HG03097 (cell line): ENCODE measurements at regions not wholly inside any gene's neighbourhood (a gene's known extent, or its start where the extent isn't known, plus 50 kb on each side); places are given as distances from the start of the nearest gene placed in this dataset.
"Not testable (repeated sequence)": the region's sequence is repeated elsewhere in the genome, so short reads cannot be mapped to it uniquely, and the experiment has no call there.

ENCODE experiments used
- ATAC-seq: cut with Tn5 transposase; IDR thresholded peaks from one replicate; pipeline ENCODE4 v1.9.1; 2021; ENCODE audit not compliant: unreplicated experiment, low FRiP score

DNA sequence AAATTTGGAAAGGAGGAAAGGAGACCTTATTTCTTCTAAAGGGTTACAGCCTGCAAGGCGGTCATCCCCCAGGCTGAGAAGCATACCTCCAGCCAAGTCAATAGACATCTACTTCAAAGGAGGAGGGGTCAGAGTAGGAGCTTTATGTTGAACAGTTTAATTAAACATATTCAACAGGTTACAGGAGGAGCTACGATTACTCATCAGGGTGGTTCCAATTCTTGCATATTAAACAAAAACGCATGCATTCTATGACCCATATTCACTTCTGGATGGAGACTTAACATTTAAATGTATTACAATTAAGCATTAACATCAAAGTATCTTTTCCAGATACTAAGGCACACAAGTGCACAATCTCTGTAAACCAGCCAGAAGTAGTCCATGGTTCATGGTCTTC lies 1955.0 kb downstream of the PCDH9 start:
- no peak for ATAC-seq

DNA sequence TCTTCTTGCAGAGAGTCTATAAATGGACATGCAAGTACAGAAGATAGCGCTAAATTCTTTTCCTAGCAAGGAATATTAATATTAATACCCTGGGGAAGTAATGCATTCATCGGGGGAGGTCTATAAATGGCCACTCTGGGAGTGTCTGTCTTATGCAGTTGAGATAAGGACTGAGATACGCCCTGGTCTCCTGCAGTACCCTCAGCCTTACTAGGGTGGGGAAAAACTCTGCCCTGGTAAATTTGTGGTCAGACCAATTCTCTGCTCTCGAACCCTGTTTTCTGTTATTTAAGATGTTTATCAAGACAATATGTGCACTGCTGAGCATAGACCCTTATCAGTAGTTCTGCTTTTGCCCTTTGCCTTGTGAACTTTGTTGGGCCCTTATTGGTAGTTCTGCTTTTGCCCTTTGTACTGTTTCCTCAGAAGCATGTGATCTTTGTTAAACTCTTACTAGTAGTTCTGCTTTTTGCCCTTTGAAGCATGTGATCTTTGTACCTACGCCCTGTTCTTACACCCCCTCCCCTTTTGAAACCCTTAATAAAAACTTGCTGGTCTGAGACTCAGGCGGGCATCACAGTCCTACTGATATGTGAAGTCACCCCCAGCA lies 1956.2 kb downstream of the PCDH9 start:
- not testable (repeated sequence) for ATAC-seq

DNA sequence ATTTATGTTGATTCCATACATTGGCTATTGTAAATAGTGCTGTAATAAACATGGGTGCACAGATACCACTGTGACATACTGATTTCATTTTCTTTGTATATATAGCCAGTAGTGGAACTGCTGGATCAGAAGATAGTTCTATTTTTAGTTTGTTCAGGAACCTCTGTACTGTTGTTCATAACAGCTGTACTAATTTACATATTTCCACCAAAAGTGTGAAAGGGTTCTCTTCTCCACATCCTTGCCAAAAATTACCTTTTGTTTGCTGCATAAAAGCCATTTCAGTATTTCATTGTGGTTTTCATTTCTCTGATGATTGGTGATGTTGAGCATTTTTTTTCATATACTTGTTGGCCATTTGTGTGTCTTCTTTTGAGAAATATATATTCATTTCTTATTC lies 1962.1 kb downstream of the PCDH9 start:
- no peak for ATAC-seq

DNA sequence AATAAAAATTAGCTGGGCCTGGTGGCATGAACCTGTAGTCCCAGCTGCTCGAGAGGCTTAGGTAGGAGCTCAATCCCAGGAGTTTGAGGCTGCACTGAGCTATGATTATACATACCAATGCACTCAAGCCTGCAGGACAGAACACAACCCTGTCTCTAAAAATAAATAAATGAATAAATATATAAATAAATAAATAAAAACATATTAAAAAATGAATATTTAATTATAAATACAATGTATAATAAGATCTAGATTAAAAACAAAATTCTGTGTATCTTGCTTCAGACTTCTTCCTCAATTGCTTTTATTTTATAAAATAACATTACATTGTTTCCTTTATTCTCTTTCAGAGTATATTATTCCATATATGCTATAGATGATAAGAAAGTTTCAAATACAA lies 1964.1 kb downstream of the PCDH9 start:
- no peak for ATAC-seq

DNA sequence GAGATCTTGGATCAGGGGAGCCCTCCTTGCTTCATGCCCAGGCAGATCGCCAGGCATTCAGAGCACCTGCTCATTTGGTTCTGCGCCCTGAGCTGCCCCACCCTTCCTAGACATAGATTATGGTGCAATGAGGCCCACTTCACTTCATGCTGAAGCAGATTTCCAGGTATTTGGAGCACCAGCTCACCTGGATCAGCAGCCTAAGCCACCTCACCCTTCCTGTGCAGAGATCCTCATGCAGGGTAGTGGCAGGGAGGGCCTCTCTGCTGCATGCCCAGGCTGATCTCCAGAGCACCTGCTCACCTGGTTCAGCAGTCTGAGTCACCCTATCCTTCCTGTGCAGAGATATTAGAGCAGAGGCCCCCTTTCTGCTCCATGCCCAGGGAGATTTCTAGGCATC lies 1966.1 kb downstream of the PCDH9 start:
- ATAC-seq: no peak

DNA sequence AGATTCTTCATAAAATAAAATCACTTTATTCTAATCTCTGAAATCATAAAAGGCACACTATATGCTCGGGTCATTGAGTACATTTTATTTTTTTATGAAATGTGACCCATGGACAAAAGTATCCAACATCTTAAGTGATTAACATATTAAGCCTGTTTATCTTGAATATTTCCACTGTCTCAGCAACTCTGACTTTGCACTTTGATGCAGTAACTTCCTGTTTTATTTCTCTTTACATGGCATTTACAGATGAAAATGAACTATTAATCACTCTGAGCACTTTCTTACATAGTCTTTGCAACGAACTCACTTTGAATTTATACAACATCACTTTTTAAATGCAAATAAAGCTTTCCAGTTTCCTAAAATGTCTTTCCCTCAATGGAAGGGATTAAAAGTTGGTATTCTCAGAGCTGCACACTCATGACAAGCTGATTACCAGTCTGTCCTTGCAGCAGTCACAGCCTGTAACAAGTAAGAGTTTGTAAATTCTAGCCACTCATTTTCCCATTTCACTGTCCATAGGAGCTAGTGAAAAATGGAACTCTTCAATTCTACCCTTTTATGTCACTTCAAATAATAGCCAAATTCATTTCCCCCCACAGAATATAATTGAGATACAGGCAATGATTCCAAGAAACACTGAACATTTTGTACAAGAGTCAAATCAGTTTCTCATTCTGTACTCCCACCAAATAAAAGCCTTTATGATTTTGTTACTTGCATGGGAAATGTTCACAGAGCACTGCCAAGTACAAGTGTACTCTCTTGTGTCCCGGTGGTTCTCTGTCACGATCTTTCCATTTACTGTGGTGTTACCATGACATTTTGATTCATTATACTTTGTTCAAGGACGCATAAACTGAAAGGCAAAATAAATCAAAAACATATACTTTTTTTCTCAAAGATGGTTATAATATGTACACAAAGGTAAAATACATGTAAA lies 1968.9 kb downstream of the PCDH9 start:
- ATAC-seq: no peak

DNA sequence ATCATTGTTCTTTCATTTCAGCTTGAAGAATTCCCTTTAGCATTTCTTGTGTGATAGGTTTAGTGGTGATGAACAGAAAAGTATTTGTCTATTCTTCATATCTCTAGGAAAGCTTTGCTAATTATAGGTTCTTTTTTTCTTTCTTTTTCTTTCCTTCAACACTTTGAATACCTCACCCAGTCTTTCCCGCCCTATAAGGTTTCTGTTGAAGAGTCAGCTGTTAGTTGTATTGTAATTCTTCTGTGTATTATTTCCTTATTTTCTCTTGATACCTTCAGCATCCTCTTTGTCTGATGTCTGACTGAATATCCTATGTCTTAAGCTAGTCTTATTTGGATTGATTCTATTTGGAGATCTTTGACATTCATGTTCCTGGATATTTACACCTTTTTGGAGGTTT lies 1989.4 kb downstream of the PCDH9 start:
- ATAC-seq: no peak

DNA sequence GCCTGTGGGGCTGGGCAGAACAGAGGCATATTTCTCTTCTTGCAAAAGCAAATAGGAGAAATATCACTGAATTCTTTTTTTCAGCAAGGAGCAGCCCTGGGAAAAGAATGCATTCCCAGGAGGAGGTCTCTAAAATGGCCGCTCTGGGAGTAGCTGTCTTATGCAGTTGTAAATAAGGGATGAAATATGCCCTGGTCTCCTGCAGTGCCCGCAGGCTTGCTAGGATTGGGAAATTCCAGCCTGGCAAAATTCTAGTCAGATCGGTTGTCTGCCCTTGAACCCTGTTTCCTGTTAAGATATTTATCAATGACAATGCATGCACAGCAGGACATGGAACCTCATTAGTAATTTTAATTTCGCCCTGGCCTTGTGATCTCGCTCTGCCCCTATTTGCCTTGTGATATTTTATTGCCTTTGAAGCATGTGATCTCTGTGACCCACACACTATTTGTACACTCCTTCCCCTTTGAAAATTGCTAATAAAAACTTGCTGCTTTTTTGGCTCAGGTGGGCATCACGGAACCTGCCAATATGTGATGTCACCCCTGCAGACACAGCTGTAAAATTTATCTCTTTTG lies 1993.2 kb downstream of the PCDH9 start:
- ATAC-seq: no peak

DNA sequence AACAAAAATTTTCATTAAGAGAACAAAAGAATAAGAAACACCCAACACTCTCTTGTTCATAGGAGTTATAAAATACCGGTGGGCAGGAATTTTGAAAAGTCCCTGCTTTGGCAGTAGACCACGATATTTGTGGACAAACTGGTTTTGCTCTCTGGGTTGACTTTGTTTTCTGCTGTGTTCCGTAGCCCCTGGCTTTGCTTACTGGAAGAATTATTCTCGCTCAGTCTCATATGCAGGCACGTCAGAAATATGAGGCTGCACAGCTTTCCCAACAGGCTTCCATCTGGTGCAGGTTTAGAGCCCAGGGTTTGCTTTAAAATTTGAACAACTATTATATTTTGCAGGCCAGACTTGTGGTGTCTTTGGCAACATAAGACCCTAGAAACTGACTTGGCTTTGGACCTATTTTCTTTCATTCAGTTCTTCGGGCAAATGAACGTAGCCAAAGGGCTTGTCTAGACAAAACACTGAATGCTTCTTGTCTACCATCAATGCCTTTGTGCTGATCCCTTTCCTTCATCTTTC lies 2012.6 kb downstream of the PCDH9 start:
- no peak for ATAC-seq

DNA sequence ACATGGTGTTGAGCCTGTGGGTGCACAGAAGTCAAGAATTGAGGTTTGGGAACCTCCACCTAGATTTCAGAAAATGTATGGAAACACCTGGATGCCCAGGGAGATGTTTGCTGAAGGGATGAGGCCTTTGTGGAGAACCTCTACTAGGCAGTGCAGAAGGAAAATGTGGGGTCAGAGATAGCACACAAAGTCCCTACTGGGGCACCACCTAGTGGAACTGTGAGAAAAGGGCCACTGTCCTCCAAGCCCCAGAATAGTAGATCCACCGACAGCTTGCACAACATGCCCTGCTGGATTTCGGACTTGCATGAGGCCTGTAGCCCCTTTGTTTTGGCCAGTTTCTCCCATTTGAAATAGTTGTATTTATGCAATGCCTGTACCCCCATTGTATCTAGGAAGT lies 2027.3 kb downstream of the PCDH9 start:
- not testable (repeated sequence) for ATAC-seq

DNA sequence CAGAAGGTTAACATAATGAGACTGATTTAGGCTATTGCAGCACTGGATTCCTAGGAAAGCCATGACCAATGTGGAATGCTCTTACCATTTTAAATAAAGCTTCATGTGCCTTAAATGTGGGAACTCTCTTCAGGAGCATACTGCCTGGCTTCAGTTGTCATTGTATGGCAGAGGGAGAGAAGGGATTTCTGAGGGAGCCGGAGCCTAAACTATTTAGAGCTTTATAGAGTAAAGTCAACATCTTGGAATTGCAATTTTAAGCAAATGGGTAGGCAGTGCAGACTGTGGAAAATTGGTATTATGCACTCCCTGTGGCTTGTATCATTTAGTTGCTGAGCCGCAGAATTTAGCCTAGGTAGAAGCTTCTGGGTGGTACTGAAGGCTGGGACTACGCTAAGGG lies 2041.4 kb downstream of the PCDH9 start:
- ATAC-seq: no peak

DNA sequence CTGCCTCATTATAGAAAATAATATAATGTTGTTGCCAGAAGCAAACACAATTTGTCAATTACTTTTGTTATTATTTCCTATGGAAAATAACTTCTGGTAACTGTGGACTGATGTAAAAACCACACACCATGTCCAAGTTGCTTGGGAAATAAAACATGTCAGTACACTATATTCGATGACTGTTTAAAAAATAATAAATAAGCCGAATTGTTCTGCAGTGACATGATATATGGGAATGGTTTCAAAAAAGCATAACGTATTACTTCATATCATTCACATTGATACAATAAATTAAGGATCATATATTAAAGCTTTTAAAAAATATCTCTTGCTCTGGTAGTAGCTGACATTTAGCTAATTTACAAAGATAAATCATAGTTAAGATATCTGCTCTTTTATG lies 2062.1 kb downstream of the PCDH9 start:
- ATAC-seq: no peak

DNA sequence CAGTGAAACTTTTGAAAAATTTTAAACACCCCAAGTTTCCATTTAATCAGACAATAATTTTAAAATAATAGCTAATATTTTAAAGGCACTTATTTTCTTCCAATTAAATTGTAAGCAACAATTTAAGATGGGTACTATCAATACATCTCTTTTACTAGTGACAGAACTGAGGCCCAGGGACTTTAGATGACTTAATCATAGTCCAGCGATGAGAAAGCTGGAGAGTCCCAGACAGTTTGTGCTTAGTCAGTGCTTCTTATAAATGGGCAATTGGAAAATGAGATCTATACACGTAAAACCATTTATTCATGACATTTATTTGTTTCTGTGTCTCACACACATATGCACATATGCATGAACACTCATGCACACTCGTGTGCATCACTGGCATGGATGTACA lies 2063.5 kb downstream of the PCDH9 start:
- ATAC-seq: no peak

DNA sequence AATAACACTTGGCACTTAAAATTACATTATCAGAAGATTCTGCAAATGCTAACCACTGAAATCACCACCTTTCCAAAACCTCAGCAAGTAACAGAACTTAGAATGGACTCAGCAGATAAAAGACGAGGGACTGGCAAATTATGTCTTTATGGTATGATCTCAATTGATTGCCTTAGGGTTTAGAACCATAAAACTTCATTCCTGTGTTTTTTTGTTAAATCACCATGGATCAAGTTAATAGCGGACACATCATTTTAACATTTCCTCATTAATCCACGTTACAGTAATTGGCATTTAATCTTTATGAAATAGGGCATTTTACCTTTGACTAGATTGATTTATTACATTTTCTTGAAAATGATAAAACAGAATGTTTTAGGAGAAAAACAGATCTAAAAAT lies 2070.3 kb downstream of the PCDH9 start:
- no peak for ATAC-seq

DNA sequence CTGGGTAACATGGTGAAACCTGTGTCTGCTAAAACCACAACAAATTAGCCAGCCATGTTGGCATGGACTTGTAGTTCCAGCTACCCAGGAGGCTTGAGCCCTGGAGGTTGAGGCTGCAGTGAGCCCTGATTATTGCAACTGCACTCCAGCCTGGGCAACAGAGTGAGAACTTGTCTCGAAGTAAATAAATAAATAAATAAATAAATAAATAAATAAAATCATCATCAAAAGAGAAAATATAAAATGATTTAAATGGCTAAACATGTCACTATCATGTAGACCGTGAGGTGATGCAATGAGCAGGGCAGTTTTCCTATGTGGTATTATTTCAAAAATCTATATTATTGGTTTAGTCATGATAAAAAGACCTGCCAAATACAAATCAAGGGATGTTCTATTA lies 2074.3 kb downstream of the PCDH9 start:
- ATAC-seq: no peak

DNA sequence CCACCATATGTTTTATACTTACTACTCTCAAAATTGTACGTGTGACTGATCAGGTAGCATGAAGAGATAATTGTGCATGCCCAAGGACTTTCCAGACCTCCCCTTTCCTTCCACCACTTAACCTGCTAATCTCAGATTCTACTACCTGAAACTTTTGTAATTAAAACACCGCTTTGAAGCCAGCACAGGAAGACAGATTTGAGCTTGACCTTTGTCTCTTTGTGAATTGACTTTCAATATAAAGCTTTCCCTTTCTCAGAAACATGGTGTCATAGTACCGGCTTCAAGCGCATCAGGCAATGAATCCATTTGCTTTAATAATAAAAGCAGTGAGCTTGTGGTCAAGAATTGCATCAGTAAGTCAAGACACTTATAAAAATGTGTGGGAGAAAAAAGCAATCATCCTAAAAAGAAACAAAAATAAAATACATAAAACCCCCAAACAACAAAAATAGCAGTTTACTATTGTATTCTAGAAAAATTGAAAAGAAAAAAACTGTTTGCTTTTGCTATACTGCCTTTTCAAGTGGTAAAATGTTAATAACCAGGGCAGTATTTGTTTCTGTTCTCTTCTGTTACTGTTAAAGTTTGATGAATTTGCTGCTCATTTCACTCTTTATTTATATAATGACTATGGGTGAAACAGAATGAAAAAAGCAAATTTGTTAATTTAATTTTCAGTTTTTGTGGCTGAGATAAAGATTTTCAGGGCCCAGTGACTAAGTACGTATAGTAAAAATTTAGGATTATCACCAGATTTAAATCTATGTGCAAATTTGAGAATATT lies 2075.3 kb downstream of the PCDH9 start:
- no peak for ATAC-seq

DNA sequence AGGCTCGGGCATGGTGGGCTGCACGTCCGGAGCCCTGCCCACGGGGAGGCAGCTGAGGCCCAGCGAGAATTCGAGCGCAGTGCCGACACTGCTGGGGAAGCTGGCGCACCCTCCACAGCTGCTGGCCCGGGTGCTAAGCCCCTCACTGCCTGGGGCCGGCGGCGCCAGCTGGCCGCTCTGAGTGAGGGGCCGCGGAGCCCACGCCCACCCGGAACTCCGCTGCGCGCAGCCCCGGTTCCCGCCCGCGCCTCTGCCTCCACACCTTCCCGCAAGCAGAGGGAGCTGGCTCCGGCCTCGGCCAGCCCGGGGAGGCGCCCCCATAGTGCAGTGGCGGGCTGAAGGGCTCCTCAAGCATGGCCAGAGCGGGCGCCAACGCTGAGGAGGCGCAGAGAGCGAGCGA lies 2080.4 kb downstream of the PCDH9 start:
- no peak for ATAC-seq

DNA sequence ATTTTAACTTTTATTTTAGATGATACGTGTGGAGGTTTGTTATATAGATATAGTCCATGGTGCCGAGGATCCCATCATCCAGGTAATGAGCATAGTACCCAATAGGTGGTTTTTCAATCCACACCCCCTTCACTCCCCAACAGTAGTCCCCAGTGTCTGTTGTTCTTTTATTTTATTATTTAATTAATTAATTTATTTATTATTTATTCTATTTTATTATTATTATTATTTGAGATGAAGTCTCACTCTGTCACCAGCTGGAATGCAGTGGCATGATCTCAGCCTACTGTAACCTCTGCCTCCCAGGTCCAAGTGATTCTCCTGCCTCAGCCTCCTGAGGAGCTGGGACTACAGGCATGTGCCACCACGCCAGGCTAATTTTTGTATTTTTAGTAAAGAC lies 2086.2 kb downstream of the PCDH9 start:
- no peak for ATAC-seq

DNA sequence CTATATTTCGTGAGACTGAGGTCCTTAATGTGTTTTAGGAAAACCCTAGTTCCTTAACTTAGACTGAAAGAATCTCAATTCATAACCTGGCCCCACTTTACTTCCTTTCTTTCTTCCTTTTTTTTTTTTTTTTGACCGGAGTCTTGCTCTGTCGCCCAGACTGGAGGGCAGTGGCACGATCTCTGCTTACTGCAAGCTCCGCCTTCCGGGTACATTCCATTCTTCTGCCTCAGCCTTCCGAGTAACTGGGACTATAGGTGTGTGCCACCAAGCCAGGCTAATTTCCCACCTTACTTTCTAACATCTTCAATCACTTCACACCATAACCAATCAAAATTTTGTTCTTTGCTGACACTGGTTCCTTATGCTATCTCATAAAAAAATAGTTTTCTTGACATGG lies 2097.0 kb downstream of the PCDH9 start:
- ATAC-seq: no peak

DNA sequence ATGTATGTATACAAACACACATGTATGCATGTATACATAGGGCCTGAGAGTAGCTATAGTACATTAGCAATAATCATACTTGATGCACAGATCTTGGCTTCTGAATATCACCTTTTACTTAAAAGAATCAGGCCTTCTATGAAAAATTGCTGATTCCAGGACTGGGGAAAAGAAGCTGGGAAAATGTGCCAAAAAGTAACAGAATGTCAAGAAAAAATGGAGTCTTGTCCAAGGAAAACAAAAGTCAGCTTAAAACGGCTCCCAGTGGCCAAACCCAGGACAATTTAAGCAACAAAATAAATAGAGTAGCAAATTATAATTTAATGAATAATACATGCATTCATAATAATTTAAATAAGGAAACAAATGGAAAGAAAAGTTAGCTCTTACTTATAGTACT lies 2104.9 kb downstream of the PCDH9 start:
- no peak for ATAC-seq

DNA sequence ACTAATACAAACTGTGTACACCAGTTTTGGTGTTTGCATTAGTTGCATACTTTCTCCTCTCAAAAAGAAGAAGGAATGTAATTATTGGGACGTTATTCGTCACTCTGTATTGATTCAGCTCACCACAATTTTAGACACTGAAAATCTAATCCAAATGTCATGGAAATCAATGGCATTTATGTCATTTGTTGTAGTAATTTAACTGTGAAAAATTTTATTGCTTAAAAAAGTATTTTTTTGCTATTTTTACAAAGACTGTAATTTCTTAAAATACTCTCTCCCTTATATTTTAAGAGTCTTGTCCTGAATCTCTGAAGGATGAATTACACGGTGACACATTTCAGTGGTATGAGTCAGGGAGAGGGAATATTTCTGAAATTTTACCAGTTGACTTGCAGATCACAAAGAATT lies 2117.6 kb downstream of the PCDH9 start:
- no peak for ATAC-seq
